ENCODE measurements at regions not wholly inside any gene's neighbourhood (a gene's known extent, or its start where the extent isn't known, plus 50 kb on each side); places are given as distances from the start of the nearest gene placed in this dataset.

- DNase-seq (ENCODE audit: low spot score), result no peak
- no peak for TF ChIP-seq CTCF (IDR thresholded peaks at IDR 0.05; ENCODE audit: extremely low read depth, missing control alignments)
Observed at GRCh38 chr4:30473225-30473624, 246.9 kb upstream of the PCDH7 start.

GRCh38 chr4:30495251-30495650, 224.9 kb upstream of the PCDH7 start:
- TF ChIP-seq CTCF (IDR thresholded peaks at IDR 0.05; ENCODE audit: extremely low read depth, missing control alignments), result no peak
- DNase-seq (ENCODE audit: low spot score), result no peak

GRCh38 chr4:30495651-30496310, 224.4 kb upstream of the PCDH7 start:
- TF ChIP-seq CTCF (IDR thresholded peaks at IDR 0.05; ENCODE audit: extremely low read depth, missing control alignments), result no peak
- DNase-seq (ENCODE audit: low spot score), result no peak

- DNase-seq (ENCODE audit: low spot score), result no peak
- no peak for TF ChIP-seq CTCF (IDR thresholded peaks at IDR 0.05; ENCODE audit: extremely low read depth, missing control alignments)
Observed at GRCh38 chr4:30511751-30512150, 208.4 kb upstream of the PCDH7 start.

GRCh38 chr4:30518211-30518610, 202.0 kb upstream of the PCDH7 start:
- TF ChIP-seq CTCF (IDR thresholded peaks at IDR 0.05; ENCODE audit: extremely low read depth, missing control alignments), result no peak
- DNase-seq (ENCODE audit: low spot score), result no peak

GRCh38 chr4:30525662-30526315, 194.4 kb upstream of the PCDH7 start:
- TF ChIP-seq CTCF (IDR thresholded peaks at IDR 0.05; ENCODE audit: extremely low read depth, missing control alignments), result no peak
- no peak for DNase-seq (ENCODE audit: low spot score)

- TF ChIP-seq CTCF (IDR thresholded peaks at IDR 0.05; ENCODE audit: extremely low read depth, missing control alignments), result no peak
- DNase-seq (ENCODE audit: low spot score), result no peak
Observed at GRCh38 chr4:30535255-30535654, 184.9 kb upstream of the PCDH7 start.

Measured in GM20000 (cell line).